HG03097 (cell line): ENCODE measurements at regions not wholly inside any gene's neighbourhood (a gene's known extent, or its start where the extent isn't known, plus 50 kb on each side); places are given as distances from the start of the nearest gene placed in this dataset.

ENCODE experiments used
- ATAC-seq: cut with Tn5 transposase; IDR thresholded peaks from one replicate; pipeline ENCODE4 v1.9.1; 2021; ENCODE audit not compliant: unreplicated experiment, low FRiP score

DNA sequence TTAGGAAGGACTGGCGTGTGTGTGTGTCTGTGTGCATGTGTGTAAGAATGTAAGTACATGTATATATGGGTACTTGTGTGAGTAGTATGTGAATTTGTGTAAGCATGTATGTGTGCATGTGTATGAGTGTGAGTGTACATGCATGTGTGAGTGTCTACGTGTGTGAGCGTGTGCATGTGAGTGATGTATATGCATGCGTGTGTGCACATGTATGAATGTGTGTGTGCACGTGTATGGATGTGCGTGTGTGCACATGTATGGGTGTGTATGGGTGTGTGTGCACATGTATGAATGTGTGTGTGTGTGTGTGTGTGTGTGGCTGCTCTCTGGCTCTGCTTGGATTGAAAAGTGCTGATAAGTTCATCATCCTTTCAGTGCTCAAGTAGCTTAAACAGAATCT is 154.5 kb downstream of the TENT4A start:
- ATAC-seq = no peak

- no peak for ATAC-seq
Measured at GRCh38 chr5:6868171-6868570, 154.9 kb downstream of the TENT4A start.

DNA sequence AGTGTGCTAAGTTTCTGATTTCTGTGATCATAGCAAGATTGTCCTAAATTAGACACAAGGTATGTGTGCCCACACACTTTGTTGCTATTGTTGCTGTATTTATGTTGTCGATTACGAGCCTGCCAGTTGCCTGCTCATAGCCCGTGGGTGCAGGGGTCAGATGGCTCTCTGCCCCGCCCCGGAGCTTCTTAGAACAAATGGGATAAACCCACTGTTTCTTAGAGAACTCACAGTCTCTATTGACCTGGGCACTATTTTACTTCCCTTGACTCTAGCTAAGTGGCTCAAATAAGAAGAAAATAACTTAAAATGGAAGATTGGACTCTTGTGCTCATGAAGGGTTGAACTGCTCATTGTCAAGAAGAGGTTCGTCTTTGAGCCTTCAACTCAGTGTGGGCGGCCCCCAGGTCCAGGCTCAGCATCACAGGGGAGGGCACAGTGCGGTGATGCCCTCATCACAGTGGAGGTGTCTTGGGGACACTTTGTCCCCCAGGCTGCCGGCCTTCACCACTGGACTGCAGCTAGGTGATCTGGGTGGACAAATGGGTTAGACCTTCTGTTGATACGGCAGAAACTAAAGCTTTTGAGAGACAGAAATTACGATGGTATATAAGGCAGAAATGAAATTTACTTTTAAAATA is 155.5 kb downstream of the TENT4A start:
- ATAC-seq = no peak

GRCh38 chr5:6869677-6870076 is 156.4 kb downstream of the TENT4A start:
- ATAC-seq = no peak

DNA sequence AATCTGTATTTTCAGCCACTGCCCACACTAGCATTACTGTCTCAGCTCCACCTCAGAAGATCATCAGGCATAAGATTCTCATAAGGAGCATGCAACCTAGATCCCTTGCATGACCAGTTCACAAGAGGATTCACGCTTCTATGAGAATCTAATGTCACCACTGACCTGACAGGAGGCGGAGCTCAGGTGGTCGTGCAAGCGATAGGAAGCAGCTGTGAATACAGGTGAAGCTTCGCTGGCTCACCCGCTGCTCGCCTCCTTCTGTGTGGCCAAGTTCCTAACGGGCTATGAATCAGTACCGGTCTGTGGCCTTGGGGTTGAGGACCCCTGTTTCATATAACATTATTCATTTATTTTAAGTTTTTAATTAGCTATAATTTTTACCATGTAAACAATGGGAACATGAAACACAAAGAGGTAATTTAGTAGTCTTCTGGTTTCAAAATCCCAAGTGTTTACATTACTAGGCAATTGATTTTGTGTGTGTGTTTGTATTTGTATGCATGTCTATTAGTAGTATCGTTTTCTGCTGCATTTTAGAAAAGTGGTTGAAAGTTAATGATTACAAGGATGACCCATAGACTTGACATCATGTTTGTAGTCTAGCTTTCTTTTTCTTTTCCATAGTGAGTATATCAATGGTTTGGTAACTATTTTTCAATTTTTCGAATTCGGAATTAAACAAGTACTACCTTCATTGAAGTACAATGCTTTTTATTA is 159.4 kb downstream of the TENT4A start:
- ATAC-seq = no peak

GRCh38 chr5:6873359-6873758 is 160.1 kb downstream of the TENT4A start:
- ATAC-seq = no peak

GRCh38 chr5:6875376-6875775 is 162.1 kb downstream of the TENT4A start:
- ATAC-seq = no peak

- no peak for ATAC-seq
Measured at GRCh38 chr5:6877986-6878828, 165.0 kb downstream of the TENT4A start.

- ATAC-seq = no peak
Measured at GRCh38 chr5:6885581-6885980, 172.3 kb downstream of the TENT4A start.

GRCh38 chr5:6886866-6887265 is 173.6 kb downstream of the TENT4A start:
- no peak for ATAC-seq

DNA sequence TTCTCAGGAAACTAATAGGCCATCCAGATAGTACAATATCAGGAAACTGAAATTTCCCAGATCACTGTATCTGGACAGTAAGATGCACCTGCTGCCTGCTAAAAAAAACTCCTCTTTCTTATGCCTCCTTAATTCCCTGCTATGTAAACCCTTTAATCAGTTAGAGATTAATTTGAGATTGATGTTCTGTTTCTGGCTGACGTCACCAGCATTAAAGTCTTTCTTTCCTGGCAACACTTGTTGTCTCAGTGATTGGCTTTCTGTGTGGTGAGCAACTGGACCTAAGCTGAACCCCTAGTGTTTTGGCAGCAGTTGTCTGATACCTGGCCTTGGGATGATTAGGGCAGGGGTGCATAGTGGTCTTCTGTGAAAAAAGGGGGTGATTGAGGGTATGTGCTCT is 175.8 kb downstream of the TENT4A start:
- ATAC-seq = no peak

DNA sequence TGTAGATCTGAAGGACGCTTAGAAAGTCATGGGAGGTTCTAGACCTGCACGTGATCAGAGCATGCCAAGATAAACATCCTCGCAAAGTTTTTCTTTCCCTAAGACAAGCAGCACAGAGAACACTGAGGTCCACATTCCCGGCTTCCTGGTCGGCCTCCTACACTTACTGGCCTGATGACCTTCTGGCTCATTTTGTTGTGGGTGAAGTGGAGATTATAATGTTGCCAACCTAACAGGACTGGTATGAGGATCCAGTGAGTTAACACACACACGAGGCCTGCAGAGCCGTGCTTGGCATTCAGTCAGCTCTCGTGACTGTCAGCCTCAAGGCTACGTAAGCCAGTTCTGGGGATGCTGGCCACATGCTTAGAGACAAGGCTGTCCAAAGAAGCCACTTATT is 186.0 kb downstream of the TENT4A start:
- no peak for ATAC-seq

- no peak for ATAC-seq
Measured at GRCh38 chr5:6900247-6901227, 187.3 kb downstream of the TENT4A start.

GRCh38 chr5:6902094-6902493 is 188.9 kb downstream of the TENT4A start:
- no peak for ATAC-seq

DNA sequence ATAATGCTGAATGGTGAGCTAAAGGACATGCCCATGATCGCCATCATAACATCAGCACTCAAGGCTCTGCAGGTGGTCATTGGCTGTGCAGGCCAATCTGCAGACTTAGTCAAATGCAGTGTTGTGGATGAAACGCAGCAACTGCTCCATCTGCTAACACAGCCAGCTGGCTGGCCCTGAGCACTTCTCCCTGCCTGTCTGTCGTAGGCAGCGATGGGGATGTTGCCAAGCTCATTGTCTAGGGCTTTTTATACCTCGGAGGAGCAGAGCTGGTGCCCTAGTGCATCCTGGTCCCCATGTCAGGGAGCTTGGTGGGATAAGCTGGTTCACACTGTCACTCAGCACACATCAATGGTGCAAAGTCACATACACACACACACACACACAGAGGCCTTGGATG is 189.4 kb downstream of the TENT4A start:
- ATAC-seq = no peak

DNA sequence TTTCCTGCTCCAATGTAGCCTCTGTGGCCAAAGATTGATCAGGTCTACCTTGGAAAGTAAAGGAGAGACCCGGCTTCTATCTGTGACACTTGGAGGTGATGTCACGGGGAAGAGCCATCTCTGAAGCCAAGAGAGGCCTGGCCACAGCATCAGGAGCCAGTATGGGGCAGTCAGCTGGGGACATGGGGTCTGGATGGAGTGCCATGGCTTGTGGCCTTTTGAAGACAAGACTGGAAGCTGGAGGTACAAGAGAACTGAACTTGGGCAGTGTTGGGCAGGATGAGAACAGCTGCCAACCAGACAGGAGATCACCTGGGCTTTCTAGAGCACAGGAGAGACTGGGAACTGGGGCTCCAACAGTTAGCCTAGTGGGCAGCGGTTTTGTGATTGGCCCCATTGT is 190.7 kb downstream of the TENT4A start:
- ATAC-seq = no peak

- peak; percentile 78 for ATAC-seq
Measured at GRCh38 chr5:6904860-6905259, 191.6 kb downstream of the TENT4A start.

- ATAC-seq = no peak
Measured at GRCh38 chr5:6905423-6905822, 192.2 kb downstream of the TENT4A start.

GRCh38 chr5:6905883-6906282 is 192.7 kb downstream of the TENT4A start:
- ATAC-seq = no peak

DNA sequence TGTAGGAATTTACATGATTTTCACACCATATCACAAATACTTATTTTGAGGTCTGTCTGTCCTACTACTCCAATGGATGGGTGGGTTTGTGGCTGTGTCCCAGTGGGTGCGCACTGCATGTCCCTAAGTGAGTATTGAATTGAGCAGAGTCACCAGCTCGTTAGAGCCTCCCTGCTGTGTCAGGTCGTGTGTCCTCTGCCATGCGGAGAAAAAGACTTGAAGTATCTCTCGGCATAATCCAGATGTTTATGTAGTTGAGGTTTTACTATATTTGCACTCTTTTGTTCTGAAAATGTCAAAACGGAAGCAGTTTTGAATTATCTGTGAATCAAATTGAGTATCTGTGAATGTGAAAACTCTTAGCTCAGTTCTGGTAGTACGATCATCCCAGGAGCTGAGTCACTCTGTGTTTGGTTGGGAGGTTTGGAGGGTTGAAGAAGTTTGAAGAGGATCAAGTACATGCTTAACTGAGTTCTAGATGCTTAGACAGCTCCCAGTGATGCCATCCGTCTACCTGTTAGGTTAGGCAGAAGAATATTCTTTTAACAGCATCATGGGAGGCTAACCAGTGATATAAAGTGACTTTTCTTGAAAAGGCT is 194.2 kb downstream of the TENT4A start:
- no peak for ATAC-seq
